PFSK-1 (cell line): ENCODE measurements at regions not wholly inside any gene's neighbourhood (a gene's known extent, or its start where the extent isn't known, plus 50 kb on each side); places are given as distances from the start of the nearest gene placed in this dataset.

Experiments
- FOXP2 ChIP-seq: optimal IDR thresholded peaks from 2 replicates; pipeline ENCODE3; 2011; ENCODE audit warnings: borderline replicate concordance, control low read depth, inconsistent platforms; ENCODE audit not compliant: insufficient read depth; ENCODE audit errors: extremely low read length, extremely low read depth
- POLR2AphosphoS5 ChIP-seq: IDR thresholded peaks from 2 replicates; pipeline ENCODE4 v1.6.1; 2012; ENCODE audit warnings: low read depth, mild to moderate bottlenecking, control low read depth, low read length, moderate library complexity
- SIN3A ChIP-seq: IDR thresholded peaks from 2 replicates; pipeline ENCODE4 v1.6.1; 2012; ENCODE audit warnings: mild to moderate bottlenecking, low read length, moderate library complexity, borderline replicate concordance; ENCODE audit not compliant: insufficient read depth
- TAF1 ChIP-seq: IDR thresholded peaks from 2 replicates; pipeline ENCODE4 v1.6.1; 2012; ENCODE audit warnings: low read length, control low read depth, borderline replicate concordance; ENCODE audit not compliant: insufficient read depth
- TF ChIP-seq, protein P1 (sequence below), 2 experiments: IDR thresholded peaks; 2 replicates each; pipeline versions ENCODE4 v1.6.1 to v1.8.0; 2011 to 2012; ENCODE audit warnings: low read depth in 2 of 2, low read length in 2 of 2, control low read depth in 1 of 2, inconsistent platforms in 1 of 2, mild to moderate bottlenecking in 1 of 2, moderate library complexity in 1 of 2; ENCODE audit not compliant: insufficient read depth in 1 of 2

DNA sequence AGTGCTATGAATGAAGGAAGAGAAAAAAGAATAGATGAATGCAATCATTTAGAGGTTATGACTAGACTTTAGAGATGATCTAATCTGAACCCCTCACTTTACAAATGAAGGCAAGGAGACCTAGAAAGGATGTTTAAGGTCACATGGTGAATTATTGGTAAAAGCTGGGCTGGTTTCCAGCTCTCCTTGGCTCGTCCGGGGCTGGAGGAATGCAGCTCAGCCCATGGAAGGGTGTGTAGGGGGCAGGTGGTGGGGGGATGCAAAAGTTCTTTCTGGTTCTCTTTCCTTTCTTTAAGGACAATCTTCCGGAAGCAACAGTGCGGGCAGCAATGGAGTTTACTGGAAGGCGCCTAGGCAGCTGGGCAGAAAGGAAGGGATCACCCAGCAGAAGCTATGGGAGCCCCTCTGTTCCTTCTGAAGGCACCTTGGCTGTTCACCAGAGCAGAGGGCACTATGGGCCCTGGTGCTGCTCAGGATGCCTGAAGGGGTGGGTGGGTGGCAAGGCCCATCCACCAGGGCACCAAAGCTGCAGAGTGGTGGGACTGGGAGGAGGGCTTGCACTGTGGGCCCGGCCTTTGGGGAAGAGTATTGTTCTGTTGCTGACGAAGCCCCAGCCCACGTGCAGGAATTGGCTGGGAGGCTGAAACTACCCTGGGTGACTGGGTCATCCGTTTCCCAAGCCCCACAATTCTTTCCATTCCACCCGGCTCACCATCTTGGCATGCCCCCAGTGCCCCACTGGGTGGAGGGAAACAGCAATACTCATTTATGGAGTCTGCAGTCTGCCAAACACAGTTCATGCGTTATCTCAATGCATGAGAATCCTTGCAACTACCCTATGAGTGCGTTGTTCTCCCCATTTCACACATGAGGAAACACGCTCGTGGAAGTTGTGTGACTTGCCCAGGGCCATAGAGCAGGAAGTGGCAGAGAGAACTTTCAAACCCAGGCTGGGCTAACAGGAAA is 78.2 kb downstream of the IRF2BPL start:
- TF ChIP-seq POLR2AphosphoS5 (no peak), SIN3A (no peak), FOXP2 (no peak), TAF1 (no peak)
- TF ChIP-seq, protein P1, sequence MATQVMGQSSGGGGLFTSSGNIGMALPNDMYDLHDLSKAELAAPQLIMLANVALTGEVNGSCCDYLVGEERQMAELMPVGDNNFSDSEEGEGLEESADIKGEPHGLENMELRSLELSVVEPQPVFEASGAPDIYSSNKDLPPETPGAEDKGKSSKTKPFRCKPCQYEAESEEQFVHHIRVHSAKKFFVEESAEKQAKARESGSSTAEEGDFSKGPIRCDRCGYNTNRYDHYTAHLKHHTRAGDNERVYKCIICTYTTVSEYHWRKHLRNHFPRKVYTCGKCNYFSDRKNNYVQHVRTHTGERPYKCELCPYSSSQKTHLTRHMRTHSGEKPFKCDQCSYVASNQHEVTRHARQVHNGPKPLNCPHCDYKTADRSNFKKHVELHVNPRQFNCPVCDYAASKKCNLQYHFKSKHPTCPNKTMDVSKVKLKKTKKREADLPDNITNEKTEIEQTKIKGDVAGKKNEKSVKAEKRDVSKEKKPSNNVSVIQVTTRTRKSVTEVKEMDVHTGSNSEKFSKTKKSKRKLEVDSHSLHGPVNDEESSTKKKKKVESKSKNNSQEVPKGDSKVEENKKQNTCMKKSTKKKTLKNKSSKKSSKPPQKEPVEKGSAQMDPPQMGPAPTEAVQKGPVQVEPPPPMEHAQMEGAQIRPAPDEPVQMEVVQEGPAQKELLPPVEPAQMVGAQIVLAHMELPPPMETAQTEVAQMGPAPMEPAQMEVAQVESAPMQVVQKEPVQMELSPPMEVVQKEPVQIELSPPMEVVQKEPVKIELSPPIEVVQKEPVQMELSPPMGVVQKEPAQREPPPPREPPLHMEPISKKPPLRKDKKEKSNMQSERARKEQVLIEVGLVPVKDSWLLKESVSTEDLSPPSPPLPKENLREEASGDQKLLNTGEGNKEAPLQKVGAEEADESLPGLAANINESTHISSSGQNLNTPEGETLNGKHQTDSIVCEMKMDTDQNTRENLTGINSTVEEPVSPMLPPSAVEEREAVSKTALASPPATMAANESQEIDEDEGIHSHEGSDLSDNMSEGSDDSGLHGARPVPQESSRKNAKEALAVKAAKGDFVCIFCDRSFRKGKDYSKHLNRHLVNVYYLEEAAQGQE (IDR thresholded peaks at IDR 0.05; ENCODE audit: insufficient read depth in 1 of 2, low read depth in 2 of 2, low read length in 2 of 2): no peak

DNA sequence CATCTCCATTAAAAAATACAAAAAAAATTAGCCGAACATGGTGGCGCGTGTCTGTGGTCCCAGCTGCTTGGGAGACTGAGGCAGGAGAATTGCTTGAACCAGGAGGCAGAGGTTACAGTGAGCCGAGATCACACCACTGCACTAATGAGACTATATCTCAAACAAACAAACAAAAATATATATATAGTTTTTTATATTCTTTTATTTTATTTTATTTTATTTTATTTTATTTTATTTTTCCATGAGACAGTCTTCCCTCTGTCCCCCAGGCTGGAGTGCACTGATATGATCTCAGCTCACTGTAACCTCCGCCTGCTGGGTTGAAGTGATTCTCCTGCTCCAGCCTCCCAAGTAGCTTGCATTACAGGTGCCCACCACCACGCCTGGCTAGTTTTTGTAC is 79.5 kb downstream of the IRF2BPL start:
- TF ChIP-seq, protein P1 (IDR thresholded peaks at IDR 0.05; ENCODE audit: insufficient read depth in 1 of 2, low read depth in 2 of 2, low read length in 2 of 2): no peak
- TF ChIP-seq POLR2AphosphoS5: no peak
- no peak for TF ChIP-seq TAF1
- TF ChIP-seq FOXP2: no peak
- no peak for TF ChIP-seq SIN3A

- TF ChIP-seq POLR2AphosphoS5: no peak
- TF ChIP-seq SIN3A: no peak
- no peak for TF ChIP-seq TAF1
- TF ChIP-seq, protein P1 (IDR thresholded peaks at IDR 0.05; ENCODE audit: insufficient read depth in 1 of 2, low read depth in 2 of 2, low read length in 2 of 2): no peak
- no peak for TF ChIP-seq FOXP2
Observed at GRCh38 chr14:76948213-76948947, 80.1 kb downstream of the IRF2BPL start.

- TF ChIP-seq SIN3A (no peak), TAF1 (no peak), FOXP2 (no peak), POLR2AphosphoS5 (0 out of 2 replicates have a peak, but pooled peaks have one; percentile 5)
- TF ChIP-seq, protein P1 (IDR thresholded peaks at IDR 0.05; ENCODE audit: insufficient read depth in 1 of 2, low read depth in 2 of 2, low read length in 2 of 2): 0 out of 4 replicates have a peak, but pooled peaks of 1 of the 2 experiments have one; percentile 13
Observed at GRCh38 chr14:76947838-76948184, 80.7 kb downstream of the IRF2BPL start.
